ENCODE measurements at regions not wholly inside any gene's neighbourhood (a gene's known extent, or its start where the extent isn't known, plus 50 kb on each side); places are given as distances from the start of the nearest gene placed in this dataset.

GRCh38 chr20:39874049-39874893, 814.8 kb downstream of the MAFB start:
- Histone ChIP-seq H3K9me3 (no peaks in the 10 kb centered on the region), H3K4me3 (ENCODE audit: low read depth in 1 of 2, low read length in 1 of 2) (no peak overlapping the region)
- TF ChIP-seq CTCF (IDR thresholded peaks at IDR 0.05): no peak

GRCh38 chr20:39873286-39873685, 815.8 kb downstream of the MAFB start:
- no peaks in the 10 kb centered on the region for H3K9me3 ChIP-seq
- H3K4me1 ChIP-seq (ENCODE audit: control insufficient read depth in 1 of 2, insufficient read depth in 1 of 2, low read depth in 1 of 2, low read length in 1 of 2): no peaks in the 10 kb centered on the region
- no peak overlapping the region for H3K4me3 ChIP-seq (ENCODE audit: low read depth in 1 of 2, low read length in 1 of 2)
- H3K36me3 ChIP-seq: no peaks in the 10 kb centered on the region
- H3K27ac ChIP-seq: no peak overlapping the region
- no peak for TF ChIP-seq CTCF (IDR thresholded peaks at IDR 0.05)
- no peaks in the 10 kb centered on the region for H3K27me3 ChIP-seq

More at GRCh38 chr20:39874049-39874893, 814.8 kb downstream of the MAFB start:
- Histone ChIP-seq H3K27me3 (no peaks in the 10 kb centered on the region), H3K27ac (no peak overlapping the region), H3K36me3 (no peaks in the 10 kb centered on the region), H3K4me1 (ENCODE audit: control insufficient read depth in 1 of 2, insufficient read depth in 1 of 2, low read depth in 1 of 2, low read length in 1 of 2) (no peaks in the 10 kb centered on the region)

- Histone ChIP-seq H3K27me3 (no peaks in the 10 kb centered on the region), H3K9me3 (no peaks in the 10 kb centered on the region), H3K4me1 (ENCODE audit: control insufficient read depth in 1 of 2, insufficient read depth in 1 of 2, low read depth in 1 of 2, low read length in 1 of 2) (no peaks in the 10 kb centered on the region), H3K27ac (no peak overlapping the region), H3K4me3 (ENCODE audit: low read depth in 1 of 2, low read length in 1 of 2) (no peak overlapping the region), H3K36me3 (no peaks in the 10 kb centered on the region)
- TF ChIP-seq CTCF (IDR thresholded peaks at IDR 0.05): no peak
Observed at GRCh38 chr20:39871013-39871412, 818.0 kb downstream of the MAFB start.

GRCh38 chr20:39865446-39865845, 823.6 kb downstream of the MAFB start:
- Histone ChIP-seq H3K36me3 (no peaks in the 10 kb centered on the region), H3K9me3 (no peaks in the 10 kb centered on the region), H3K27me3 (no peaks in the 10 kb centered on the region), H3K27ac (no peak overlapping the region), H3K4me1 (ENCODE audit: control insufficient read depth in 1 of 2, insufficient read depth in 1 of 2, low read depth in 1 of 2, low read length in 1 of 2) (no peaks in the 10 kb centered on the region), H3K4me3 (ENCODE audit: low read depth in 1 of 2, low read length in 1 of 2) (no peak overlapping the region)
- no peak for TF ChIP-seq CTCF (IDR thresholded peaks at IDR 0.05)

- Histone ChIP-seq H3K4me3 (ENCODE audit: low read depth in 1 of 2, low read length in 1 of 2) (no peak overlapping the region), H3K4me1 (ENCODE audit: control insufficient read depth in 1 of 2, insufficient read depth in 1 of 2, low read depth in 1 of 2, low read length in 1 of 2) (no peaks in the 10 kb centered on the region), H3K36me3 (no peaks in the 10 kb centered on the region), H3K27me3 (no peaks in the 10 kb centered on the region), H3K9me3 (no peaks in the 10 kb centered on the region), H3K27ac (no peak overlapping the region)
- no peak for TF ChIP-seq CTCF (IDR thresholded peaks at IDR 0.05)
Observed at GRCh38 chr20:39862470-39862891, 826.6 kb downstream of the MAFB start.

Data from neutrophil (primary cell).